HG03159 (cell line): ENCODE measurements at regions not wholly inside any gene's neighbourhood (a gene's known extent, or its start where the extent isn't known, plus 50 kb on each side); places are given as distances from the start of the nearest gene placed in this dataset.
A peak's percentile ranks its signal among the peaks of the same experiment; 100 is the strongest.
"Not testable (repeated sequence)": the region's sequence is repeated elsewhere in the genome, so short reads cannot be mapped to it uniquely, and the experiment has no call there.

Experiments used
- ATAC-seq: cut with Tn5 transposase; IDR thresholded peaks from one replicate; pipeline ENCODE4 v1.9.1; 2021; ENCODE audit warnings: mild to moderate bottlenecking, moderate library complexity; ENCODE audit not compliant: unreplicated experiment

DNA sequence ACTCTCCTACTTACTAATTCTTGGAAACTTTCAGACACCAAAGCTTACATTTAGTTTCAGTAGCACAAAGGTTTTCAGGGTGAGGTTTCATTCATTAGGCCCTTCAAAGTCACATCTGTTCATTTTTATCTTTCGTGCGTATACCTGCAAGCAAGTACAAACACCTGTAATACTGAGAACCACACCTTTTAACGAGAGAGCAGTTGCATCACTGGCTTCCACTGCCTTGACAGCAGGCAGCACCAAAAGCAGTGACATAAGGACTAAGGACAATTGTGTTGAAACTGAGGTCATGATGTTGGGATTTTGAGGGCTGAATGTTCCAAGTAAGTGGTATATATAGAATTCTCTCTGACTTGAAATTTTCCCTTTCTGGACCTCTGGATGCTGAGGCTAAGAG lies 61.1 kb downstream of the GOLGA6L25 start:
- ATAC-seq = not testable (repeated sequence)

DNA sequence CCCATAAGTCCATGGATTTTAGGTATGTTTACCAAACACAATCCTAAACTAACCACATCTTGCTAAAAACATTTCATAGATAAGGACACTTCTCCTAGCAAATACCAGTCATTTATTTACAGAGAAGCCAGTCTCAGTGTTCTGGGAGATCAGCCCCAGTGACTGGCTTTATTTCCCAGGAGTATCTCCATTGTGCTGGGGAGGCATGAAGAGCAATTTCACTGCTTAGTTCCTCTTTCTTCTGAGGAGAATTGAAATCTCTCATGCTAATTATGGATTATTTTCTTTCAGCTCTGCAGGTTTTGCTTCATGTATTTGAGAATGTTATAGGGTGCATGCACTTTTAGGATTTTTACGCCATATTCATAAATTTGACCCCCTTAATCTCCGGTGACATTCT lies 68.3 kb downstream of the GOLGA6L25 start:
- ATAC-seq = not testable (repeated sequence)

DNA sequence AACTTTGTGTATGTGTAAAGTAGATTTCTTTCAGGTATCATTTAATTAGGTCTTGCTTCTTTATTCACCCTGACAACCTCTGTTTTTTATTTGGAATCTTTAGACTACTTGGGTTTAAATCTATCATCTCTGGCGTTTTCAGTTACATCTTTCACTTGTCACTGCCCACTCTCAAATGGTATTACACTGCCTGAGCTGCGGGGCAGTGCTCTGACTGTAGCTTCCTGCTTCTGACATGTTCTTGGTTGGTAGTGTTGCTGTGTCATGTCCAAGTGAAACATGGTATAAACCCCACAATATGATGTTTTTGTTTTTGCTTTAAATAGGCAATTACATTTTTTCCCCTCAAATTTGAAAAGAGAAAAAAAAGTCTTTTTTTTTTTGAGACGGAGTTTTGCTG lies 68.8 kb downstream of the GOLGA6L25 start:
- peak; percentile 67 for ATAC-seq

DNA sequence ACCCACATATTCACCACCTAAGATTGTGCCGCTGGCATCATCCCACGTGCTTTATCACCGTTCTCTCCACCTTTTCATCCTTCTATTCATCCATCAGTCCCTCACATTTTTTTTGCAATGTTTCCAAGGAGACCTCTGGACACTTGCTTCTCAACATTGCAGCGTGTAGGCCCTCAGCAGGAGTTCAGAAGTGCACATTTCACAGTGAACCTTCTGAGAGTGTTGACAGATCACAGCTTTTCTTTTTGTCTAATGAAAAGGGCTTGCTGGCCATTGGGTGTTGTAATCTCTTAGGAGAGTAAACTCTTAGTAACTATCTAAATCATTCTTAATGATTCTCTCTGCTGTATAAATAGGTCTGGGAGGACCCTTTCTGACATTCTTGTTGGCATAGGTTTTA lies 71.0 kb downstream of the GOLGA6L25 start:
- ATAC-seq = not testable (repeated sequence)

DNA sequence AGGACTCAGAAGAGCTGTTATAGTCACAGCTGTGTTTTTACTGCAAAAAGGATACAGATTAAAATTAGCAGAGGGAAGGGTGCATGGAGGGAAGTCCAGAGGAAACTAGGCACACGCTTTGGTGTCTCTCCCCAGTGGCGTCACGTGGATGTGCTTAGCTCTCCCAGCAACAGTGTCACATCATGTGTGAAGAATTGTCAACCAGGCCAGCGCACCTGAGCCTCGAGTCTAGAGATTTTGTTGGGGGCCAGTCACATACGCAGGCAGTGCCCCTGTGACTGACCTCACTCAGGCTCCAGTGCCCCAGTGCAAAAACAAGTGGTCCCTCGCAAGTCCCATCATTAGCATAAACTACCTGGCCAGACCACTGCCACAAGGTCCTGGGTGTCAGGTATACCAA lies 73.2 kb downstream of the GOLGA8M start:
- not testable (repeated sequence) for ATAC-seq
